ENCODE measurements at regions not wholly inside any gene's neighbourhood (a gene's known extent, or its start where the extent isn't known, plus 50 kb on each side); places are given as distances from the start of the nearest gene placed in this dataset.
"Not testable (repeated sequence)": the region's sequence is repeated elsewhere in the genome, so short reads cannot be mapped to it uniquely, and the experiment has no call there.

DNA sequence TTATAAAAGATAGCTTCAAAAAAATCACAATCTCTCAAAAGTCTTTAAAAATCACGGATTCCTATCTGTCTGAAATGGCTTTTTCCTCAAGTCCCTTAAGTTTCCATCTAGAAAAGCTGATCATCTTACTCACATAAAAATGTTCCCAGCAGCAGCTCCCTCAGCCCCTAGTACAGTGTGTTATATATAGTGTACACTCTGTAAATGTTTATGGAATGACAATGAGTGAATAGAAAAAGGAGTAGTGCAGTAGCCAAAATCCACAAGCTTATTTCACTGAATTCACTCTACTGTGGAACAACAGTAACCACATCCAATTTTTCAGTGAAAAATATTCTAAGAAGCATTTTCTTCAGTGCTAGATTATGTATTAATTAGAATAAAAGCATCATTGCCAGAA, 609.4 kb downstream of the DTWD2 start:
- DNase-seq (ENCODE audit: low spot score) = no peak

DNA sequence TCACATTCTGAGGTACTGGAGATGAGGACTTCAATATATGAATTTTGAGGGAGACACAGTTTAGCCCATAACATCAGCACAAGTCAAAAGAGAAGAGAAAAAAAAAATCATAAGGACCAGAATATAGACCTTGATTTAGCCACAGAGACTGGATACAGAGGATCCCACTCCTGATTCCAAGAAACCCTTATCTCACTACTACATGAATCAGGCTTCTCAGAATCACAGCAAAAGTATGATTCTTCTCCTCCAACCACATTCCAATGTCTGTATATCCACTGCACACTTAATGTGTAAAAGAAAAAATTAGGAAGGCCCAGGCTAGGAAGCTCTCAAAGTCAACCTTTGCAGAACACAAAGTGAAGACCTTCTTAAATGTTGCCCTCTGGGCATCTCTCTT, 610.9 kb downstream of the DTWD2 start:
- no peak for DNase-seq (ENCODE audit: low spot score)

DNA sequence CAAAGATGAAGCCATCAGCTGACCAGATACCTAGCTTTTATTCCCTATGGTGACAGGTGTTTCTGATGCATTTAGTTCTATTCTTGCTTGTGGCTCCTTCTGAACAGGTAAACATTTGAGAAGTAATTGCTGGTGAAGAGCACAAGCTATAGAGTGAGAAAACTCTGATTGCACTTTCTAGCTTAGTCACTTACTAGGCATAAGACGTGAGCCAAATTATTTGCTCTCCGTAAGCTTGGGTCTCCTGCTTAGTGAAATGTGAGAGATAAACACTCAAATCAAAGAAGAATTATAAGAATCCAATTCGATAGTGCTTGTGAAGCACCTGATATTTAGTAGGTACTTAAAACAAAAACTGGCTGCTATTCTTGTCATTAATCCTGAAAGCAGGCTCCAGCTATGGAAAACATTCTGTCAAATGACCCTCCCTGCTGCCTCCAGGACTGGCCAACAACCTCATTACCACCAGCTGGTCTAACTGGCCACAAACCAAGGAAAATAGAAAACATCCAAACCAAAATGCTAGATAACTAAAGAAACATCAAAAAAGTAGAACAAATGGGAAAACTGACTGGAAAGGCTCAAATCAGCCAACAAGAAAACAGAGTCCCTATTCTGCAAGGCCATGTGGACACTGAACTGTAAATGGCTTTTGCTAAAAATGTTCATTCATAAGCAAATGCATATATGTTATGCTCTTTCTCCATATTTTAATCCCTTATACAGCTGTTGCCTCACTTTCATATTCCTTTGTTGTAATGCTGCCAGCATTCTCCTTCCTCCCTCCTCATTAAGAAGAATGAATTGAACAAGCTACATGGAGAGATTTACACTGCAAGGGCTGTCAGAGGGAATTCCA, 616.1 kb downstream of the DTWD2 start:
- DNase-seq (ENCODE audit: low spot score) = no peak

DNA sequence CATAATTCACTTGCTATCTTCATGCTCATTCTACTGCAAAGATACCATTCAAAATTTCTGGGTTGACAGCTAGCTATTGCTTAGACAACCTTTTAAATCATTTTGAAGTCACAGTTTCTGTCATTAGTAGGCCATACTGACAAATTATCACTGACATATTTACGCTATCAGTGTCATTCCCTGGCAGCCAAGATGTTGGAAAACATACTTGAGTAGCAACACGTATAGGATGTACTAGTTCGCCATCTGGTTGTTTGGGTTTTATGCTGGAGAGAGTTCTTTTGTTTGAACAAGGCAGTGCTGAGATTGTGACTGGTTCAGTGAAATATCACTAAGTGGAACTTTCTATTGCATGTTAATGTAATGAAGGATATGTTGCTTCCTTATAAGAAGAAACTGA, 621.9 kb downstream of the DTWD2 start:
- DNase-seq (ENCODE audit: low spot score) = no peak

DNA sequence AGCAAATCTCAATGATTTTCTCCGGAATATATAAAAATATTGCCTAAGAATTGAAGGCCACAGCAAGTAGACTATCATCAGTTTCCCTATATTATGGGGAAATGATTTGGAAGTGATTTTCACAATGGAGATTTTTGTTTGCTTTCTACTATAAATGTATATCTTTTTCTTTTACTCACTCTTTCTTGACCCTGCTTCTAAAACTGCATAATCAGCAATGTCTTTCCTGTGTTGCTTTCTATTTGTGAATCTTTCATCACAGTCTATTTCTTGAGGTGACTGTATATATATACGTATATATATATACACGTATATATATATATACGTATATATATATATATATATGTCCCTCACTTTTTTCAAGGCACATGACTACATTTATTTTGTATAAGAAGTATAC, 622.6 kb downstream of the DTWD2 start:
- no peak for DNase-seq (ENCODE audit: low spot score)

DNA sequence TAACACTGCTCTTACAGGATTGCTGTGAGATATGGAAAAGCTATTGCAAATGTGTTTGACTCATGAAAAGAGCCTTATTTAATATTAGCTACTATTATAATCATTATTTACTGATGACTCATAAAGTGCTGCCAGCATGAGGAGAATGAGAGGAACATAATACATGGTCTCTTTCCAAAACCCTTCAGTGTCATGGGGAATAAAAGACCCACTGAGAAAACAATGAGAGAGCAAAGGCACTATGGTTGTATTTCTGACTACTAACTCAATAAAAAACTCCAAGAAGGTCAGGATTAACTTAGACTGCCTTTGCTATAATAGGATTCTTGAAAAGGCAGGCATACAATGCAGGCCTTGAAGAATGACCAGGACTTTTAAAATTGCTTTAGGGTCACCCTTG, 633.5 kb downstream of the DTWD2 start:
- DNase-seq (ENCODE audit: low spot score) = no peak

DNA sequence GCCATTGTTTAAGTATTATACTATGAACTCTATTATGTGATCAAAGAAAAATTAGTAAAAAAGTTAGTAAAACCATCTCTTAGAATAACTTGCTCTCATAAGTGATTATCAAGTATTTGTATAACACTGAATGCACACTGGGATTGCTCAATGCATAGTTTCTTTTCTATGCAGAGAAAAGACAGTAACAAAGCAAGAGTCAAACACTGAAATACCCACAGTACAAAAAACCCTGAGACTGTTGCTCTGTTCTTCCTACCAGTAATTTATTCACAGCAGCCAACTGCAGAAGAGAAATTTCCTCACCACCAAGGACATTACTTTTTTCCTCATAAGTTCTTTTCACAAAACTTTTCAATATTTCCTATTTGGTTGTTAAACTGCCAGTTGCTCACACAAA, 634.4 kb downstream of the DTWD2 start:
- DNase-seq (ENCODE audit: low spot score) = no peak

DNA sequence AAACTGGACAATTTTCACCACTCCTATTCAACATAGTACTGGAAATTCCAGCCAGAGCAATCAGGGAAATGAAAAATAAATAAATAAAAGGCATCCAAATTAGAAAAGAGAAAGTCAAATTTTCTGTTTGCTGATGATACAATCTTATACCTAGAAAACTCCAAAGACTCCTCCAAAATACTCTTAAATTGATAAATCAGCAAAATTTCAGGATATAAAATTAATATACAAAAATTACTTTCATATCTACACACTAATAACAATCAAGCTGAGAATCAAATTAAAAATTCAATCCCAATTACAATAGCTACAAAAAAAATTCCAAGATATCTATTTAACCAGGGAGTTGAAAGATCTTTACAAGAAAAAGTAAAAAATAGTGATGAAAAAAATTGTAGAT, 651.9 kb downstream of the DTWD2 start:
- no peak for DNase-seq (ENCODE audit: low spot score)

DNA sequence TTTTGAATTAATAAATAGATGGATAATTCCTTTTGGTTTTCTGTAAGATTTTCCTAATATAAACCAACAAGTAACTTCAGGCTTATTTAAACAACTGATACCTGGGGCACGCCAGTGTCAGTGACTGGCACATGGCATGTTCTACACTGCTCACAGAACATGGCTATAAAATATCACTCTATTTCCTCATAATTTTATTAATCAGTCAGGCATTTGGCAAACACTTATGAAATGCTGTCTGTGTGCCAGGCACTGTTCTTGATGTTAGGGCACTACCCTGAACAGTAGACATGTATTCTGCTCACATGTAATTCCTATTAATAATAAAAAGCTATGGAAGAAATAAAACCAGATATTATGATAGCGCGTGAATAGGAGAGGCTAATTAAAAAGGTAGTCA, 661.0 kb downstream of the DTWD2 start:
- no peak for DNase-seq (ENCODE audit: low spot score)

DNA sequence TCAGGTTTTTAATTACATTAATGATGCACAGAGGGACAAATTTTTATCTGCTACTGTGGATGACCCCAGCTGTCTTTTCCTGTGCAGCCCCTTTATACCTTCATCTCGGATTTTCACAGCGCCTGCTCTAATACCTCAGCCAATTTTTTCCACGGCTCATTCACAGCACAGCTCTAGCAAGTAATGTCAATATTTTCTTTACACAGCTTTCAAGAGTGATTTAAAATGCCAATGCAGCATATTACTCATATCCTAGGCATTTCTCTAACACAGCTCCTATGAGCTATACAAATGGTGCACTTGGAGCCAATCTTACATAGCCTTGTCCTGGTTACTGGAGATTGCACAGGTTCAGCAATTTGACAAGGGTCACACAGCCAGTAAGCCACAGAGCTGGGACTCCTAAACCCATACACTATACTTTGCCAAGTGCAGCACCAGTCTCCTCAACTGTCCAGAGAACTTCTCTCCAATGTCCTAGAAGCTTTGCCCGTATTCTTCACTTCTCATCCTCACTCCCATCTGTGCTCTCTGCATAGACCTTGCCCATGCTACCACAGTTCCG, 661.8 kb downstream of the DTWD2 start:
- DNase-seq (ENCODE audit: low spot score) = no peak

DNA sequence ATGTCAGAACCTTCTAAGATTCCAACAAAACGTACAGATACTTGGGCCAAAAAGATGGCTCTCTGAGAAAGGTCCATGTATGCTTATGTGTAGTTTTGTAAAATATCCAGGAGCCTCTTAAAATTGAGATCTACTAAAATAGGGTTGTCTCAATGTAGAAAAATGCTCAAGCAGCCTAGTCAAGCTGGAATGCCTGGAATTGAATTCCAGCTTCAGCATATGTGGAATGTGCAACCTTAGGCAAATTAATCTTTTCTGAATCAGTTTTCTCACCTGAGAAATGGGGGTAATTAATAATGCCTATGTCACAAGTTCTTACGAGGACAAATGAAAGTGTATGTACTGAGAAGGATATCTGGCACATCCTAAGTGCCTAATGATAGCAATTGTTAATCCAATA, 662.4 kb downstream of the DTWD2 start:
- no peak for DNase-seq (ENCODE audit: low spot score)

DNA sequence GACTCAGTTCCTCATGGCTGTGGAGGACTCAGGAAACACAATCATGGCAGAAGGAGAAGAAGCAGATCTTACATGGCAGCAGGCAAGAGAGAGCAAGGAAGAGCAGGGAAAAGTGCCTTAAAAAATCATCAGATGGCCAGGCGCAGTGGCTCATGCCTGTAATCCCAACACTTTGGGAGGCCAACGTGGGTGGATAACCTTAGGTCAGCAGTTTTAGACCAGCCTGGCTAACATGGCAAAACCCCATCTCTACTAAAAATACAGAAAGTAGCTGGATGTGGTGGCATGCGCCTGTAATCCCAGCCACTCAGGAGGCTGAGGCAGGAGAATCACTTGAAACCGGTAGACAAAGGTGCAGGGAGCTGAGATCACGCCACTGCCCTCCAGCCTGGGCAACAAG, 664.6 kb downstream of the DTWD2 start:
- not testable (repeated sequence) for DNase-seq (ENCODE audit: low spot score)

DNA sequence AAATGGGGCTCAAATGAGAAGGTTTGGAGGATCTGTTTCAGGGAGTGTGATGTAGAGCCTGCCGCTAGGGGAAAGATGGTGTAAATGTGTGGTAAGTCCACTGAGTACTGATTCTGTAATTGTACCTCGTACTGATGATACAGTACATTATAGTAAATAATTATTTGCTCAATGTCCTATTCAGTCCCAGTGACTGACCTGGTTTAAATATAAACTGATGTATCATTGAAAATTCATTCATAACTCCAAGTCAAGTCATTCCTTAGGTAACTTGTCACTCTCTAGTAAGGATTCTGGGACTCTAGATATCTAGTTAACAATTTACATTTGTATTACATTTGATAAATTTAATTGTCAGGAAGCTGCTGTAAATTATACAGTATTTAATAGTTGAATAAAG, 667.3 kb downstream of the DTWD2 start:
- DNase-seq (ENCODE audit: low spot score) = no peak

DNA sequence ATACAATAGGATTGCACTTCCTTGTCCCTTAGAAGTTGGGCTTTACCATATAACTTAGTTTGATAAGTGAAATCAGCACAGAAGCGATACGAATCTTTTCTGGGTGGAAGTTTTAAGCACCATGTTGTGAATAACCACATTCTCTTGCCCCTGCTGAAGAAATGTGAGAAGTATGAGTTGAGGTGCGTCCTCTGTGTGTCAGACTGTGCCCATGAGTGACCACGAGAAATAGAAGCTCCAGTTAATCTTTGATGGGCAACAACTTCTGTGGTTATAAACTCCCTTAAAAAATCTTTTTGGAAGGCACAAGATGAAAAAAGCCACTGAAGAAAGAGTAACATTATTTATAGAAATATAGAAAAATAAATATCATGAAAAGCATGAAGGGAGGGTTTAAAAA, 668.2 kb downstream of the DTWD2 start:
- DNase-seq (ENCODE audit: low spot score) = no peak

DNA sequence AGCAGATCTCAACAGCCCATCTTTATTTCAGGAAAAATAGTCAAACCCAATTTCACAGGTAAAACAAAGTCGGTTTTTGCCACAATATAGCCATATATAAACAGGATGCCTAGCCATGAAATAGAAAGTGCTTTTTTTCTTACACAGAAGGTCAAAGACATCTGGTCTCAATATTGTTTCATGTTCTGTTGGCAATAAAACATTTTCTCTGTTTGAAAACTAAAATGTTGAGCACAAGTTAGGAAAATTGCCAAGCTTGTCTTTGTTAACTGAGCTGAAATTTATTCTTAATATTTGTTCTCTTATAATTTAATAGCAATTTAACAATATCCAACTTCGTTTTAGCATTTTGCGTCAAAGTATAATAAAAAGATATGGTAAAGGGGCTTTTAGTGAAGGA, 673.4 kb downstream of the DTWD2 start:
- no peak for DNase-seq (ENCODE audit: low spot score)

DNA sequence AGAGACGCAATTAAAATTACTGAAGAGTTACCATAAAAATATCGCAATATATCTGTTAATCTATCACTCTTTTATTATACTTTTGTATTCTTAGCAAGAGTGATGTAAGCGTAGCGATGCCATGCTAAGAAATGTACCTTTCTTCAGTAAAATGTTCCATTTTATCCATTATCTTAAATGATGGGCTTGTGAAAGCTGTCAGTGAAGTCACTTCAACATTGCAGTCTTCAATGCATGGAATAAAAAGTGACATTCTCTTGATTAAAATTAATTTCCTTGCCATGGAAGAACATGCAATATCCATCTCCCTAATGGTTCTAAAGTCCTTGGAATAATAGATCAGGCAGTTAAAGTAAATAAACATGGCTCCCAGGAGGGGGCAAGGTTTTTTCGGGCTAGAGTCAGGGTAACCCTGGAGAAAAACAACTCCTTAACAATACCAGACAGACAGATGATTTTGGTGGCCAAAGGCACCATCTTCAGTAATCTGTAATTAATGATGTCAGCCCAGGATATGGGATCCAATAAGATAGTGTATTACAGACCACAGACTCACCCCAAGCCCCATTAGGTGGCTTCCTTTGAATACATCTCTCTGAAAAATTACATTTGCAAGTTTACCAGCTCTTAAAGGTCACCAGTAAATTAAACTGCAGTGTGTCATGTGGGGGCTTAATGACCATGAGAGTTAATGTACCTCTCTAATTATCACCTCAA, 677.1 kb downstream of the DTWD2 start:
- DNase-seq (ENCODE audit: low spot score) = no peak

DNA sequence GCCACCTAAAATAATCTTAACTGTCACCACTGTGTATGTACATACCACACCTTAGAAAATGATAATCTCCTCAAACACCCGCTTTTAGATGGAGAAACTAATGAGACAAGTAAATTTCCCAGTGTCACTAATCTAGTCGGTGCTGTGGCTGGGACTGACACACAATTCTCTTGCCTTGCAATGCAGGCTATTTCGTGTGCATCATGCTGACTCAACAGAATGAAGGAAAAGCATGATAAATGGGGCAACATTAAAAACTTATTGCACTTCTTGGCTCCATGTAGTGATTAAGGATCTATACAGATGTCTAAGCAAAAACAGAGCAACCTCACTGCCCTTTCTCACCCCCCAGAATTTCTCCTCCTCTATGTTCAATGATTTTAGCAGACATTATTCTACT, 677.9 kb downstream of the DTWD2 start:
- no peak for DNase-seq (ENCODE audit: low spot score)

DNA sequence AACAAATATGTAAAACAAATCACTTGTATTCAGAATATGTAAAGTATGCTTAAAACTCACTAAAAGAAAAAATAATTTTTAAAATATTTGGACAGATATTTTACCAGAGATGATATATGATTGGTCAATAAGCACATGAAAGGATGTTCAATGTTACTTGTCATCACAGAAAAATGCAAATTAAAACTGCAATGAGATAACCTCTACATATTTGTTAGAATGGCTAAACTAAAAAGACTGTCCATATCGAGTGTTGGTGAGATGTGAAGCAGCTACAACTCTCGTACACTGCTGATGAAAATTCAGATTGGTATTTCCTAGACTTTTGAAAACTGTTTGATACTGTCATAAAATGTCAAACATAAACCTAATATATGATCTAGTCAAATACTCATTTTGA, 685.1 kb downstream of the DTWD2 start:
- no peak for DNase-seq (ENCODE audit: low spot score)

DNA sequence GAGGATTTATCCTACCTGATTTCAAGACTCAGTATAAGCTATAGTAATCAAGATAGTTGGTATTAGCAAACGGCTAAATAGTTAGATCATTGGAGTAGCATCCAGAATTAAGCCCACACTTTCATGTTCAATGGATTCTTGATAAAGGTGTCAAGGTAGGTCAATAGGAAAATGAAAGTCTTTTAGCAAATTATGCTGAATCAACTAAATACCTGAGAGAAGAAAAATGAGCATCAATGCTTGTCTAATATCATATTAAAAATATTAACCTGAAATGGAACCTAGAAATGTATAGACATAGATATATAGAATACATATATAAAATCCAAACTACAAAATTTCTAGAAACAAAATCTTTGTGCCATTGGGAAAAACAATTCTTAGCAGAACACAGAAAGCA, 685.6 kb downstream of the DTWD2 start:
- DNase-seq (ENCODE audit: low spot score) = no peak

DNA sequence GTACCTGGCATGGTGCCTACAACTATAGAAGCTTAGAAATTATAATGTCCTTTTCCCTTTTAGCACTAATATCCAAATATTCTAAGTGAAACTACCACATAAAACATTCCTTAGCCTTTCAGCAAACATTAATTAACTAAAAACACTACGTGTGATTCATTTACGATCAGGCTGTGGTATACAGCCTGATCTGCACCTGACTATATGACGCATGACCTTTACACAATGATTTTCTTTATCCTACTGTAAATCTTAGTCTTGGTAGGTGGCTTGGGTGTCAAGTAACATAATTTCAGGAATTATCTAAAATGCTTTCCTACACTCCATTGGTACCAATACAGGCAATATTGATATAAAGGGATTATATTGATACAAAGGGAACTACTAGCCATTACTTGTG, 686.7 kb downstream of the DTWD2 start:
- DNase-seq (ENCODE audit: low spot score) = no peak

DNA sequence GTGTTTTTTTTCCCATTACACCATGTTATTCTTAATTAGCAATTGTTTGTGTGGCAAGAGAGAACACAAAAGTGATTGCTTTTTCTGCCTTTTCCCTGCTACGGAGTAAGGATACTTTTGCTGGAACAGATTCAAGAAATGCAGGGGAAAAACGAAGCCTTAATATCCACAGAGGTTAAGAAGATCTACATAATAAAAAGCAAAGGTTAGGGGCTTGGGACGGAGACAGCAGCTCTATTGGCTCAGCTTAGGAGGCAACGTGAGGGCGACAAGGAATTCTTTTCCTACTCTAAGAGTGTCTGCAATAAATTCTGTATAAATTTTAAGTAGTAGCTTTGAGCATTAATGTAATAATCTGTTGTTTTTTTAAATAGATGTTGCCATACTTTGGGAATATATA, 693.3 kb downstream of the DTWD2 start:
- DNase-seq (ENCODE audit: low spot score) = no peak

DNA sequence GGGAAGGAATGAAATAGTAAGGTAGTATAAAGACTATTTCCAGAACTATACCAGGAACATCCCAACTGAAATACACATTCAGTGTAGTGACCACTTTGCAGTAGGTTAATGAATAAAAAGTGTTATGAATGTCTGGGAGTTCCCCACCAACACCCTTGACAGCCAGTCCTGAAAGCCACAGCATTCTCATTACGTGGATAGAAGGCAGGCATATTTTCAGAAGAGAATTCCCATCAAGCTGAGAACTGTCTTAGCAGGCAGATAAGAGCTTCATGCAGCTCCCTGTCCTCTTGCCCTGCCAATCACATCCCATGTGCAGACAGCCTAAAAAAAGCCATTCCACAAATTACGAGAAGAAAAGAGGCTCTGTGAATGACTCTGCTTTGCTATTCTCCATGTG, 695.0 kb downstream of the DTWD2 start:
- no peak for DNase-seq (ENCODE audit: low spot score)

DNA sequence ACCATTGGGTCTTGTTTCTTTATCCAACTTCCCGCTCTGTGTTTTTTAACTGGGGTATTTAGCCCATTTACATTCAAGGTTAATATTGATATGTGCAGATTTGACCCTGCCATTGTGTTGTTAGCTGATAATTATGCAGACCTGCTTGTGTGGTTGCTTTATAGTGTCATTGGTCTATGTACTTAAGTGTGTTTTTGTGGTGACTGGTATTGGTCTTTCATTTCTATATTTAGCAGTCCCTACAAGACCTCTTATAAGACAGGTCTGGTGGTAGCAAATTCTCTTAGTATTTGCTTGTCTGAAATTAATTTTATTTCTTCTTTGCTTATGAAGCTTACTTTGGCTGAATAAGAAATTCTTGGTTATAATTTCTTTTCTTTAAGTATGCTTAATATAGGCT, 698.1 kb downstream of the DTWD2 start:
- DNase-seq (ENCODE audit: low spot score) = no peak
